ENCODE measurements at regions not wholly inside any gene's neighbourhood (a gene's known extent, or its start where the extent isn't known, plus 50 kb on each side); places are given as distances from the start of the nearest gene placed in this dataset.
A peak's percentile ranks its signal among the peaks of the same experiment; 100 is the strongest.

DNA sequence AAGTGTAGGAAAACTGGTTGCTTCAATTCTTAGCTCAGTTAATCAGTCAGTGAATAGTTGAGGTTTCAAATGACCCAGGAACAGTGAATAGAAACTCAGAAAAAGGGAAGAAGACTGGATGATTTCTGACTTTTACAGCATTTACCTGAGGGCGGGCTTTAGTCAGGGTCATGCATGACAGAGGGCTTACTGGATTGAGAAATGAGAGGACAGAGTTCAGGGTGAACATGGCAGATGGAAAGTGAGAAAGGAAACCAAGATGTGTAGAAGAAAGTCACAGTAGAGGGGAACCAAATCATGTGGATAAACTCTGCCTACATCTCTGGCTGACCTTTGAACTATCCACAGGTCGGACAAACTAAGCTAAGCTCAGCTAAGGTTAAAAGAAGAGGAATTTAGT is 596.0 kb downstream of the SEMA5A start (continued):
- TF ChIP-seq, protein P1, sequence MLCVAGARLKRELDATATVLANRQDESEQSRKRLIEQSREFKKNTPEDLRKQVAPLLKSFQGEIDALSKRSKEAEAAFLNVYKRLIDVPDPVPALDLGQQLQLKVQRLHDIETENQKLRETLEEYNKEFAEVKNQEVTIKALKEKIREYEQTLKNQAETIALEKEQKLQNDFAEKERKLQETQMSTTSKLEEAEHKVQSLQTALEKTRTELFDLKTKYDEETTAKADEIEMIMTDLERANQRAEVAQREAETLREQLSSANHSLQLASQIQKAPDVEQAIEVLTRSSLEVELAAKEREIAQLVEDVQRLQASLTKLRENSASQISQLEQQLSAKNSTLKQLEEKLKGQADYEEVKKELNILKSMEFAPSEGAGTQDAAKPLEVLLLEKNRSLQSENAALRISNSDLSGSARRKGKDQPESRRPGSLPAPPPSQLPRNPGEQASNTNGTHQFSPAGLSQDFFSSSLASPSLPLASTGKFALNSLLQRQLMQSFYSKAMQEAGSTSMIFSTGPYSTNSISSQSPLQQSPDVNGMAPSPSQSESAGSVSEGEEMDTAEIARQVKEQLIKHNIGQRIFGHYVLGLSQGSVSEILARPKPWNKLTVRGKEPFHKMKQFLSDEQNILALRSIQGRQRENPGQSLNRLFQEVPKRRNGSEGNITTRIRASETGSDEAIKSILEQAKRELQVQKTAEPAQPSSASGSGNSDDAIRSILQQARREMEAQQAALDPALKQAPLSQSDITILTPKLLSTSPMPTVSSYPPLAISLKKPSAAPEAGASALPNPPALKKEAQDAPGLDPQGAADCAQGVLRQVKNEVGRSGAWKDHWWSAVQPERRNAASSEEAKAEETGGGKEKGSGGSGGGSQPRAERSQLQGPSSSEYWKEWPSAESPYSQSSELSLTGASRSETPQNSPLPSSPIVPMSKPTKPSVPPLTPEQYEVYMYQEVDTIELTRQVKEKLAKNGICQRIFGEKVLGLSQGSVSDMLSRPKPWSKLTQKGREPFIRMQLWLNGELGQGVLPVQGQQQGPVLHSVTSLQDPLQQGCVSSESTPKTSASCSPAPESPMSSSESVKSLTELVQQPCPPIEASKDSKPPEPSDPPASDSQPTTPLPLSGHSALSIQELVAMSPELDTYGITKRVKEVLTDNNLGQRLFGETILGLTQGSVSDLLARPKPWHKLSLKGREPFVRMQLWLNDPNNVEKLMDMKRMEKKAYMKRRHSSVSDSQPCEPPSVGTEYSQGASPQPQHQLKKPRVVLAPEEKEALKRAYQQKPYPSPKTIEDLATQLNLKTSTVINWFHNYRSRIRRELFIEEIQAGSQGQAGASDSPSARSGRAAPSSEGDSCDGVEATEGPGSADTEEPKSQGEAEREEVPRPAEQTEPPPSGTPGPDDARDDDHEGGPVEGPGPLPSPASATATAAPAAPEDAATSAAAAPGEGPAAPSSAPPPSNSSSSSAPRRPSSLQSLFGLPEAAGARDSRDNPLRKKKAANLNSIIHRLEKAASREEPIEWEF (IDR thresholded peaks at IDR 0.05; ENCODE audit: insufficient replicate concordance, low read depth, low read length), result no peak
- TF ChIP-seq FOXM1 (IDR thresholded peaks at IDR 0.05; ENCODE audit: low read depth, low read length), result no peak
- TF ChIP-seq YBX1 (IDR thresholded peaks at IDR 0.05), result no peak
- no peak for TF ChIP-seq NR2C2 (IDR thresholded peaks at IDR 0.05; ENCODE audit: borderline replicate concordance, control insufficient read depth, insufficient read length, low read depth)
- TF ChIP-seq, protein P2, sequence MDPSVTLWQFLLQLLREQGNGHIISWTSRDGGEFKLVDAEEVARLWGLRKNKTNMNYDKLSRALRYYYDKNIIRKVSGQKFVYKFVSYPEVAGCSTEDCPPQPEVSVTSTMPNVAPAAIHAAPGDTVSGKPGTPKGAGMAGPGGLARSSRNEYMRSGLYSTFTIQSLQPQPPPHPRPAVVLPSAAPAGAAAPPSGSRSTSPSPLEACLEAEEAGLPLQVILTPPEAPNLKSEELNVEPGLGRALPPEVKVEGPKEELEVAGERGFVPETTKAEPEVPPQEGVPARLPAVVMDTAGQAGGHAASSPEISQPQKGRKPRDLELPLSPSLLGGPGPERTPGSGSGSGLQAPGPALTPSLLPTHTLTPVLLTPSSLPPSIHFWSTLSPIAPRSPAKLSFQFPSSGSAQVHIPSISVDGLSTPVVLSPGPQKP (IDR thresholded peaks at IDR 0.05; ENCODE audit: low read depth, low read length), result no peak
- no peak for TF ChIP-seq FOS (IDR thresholded peaks at IDR 0.05; ENCODE audit: borderline replicate concordance, extremely low read depth, insufficient read length)
- TF ChIP-seq HDAC2 (IDR thresholded peaks at IDR 0.05), result no peak
- TF ChIP-seq, protein P3, sequence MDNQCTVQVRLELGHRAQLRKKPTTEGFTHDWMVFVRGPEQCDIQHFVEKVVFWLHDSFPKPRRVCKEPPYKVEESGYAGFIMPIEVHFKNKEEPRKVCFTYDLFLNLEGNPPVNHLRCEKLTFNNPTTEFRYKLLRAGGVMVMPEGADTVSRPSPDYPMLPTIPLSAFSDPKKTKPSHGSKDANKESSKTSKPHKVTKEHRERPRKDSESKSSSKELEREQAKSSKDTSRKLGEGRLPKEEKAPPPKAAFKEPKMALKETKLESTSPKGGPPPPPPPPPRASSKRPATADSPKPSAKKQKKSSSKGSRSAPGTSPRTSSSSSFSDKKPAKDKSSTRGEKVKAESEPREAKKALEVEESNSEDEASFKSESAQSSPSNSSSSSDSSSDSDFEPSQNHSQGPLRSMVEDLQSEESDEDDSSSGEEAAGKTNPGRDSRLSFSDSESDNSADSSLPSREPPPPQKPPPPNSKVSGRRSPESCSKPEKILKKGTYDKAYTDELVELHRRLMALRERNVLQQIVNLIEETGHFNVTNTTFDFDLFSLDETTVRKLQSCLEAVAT (IDR thresholded peaks at IDR 0.05), result no peak
- TF ChIP-seq EGR1 (IDR thresholded peaks at IDR 0.05; ENCODE audit: borderline replicate concordance in 1 of 2, low read depth in 2 of 2, low read length in 2 of 2), result no peak
- TF ChIP-seq, protein P4, sequence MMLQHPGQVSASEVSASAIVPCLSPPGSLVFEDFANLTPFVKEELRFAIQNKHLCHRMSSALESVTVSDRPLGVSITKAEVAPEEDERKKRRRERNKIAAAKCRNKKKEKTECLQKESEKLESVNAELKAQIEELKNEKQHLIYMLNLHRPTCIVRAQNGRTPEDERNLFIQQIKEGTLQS (IDR thresholded peaks at IDR 0.05; ENCODE audit: borderline replicate concordance, extremely low read depth, low read depth, low read length), result no peak
- TF ChIP-seq HDAC6 (IDR thresholded peaks at IDR 0.05; ENCODE audit: unreplicated experiment), result no peak
- TF ChIP-seq RUNX3 (IDR thresholded peaks at IDR 0.05; ENCODE audit: low read length), result 0 out of 2 replicates have a peak, but pooled peaks have one; percentile 19
- no peak for TF ChIP-seq MYC (IDR thresholded peaks at IDR 0.05; ENCODE audit: insufficient read depth, insufficient read length, insufficient replicate concordance, low read length, severe bottlenecking)
- TF ChIP-seq BCL11A (IDR thresholded peaks at IDR 0.05; ENCODE audit: low read depth, low read length), result no peak
- 0 out of 2 replicates have a peak, but pooled peaks have one; percentile 9 for TF ChIP-seq DPF2 (IDR thresholded peaks at IDR 0.05)
- TF ChIP-seq IKZF1 (conservative IDR thresholded peaks at IDR 0.05), result peak; percentile 79; the same call in 1 of the 2 replicates
- TF ChIP-seq, protein P5, sequence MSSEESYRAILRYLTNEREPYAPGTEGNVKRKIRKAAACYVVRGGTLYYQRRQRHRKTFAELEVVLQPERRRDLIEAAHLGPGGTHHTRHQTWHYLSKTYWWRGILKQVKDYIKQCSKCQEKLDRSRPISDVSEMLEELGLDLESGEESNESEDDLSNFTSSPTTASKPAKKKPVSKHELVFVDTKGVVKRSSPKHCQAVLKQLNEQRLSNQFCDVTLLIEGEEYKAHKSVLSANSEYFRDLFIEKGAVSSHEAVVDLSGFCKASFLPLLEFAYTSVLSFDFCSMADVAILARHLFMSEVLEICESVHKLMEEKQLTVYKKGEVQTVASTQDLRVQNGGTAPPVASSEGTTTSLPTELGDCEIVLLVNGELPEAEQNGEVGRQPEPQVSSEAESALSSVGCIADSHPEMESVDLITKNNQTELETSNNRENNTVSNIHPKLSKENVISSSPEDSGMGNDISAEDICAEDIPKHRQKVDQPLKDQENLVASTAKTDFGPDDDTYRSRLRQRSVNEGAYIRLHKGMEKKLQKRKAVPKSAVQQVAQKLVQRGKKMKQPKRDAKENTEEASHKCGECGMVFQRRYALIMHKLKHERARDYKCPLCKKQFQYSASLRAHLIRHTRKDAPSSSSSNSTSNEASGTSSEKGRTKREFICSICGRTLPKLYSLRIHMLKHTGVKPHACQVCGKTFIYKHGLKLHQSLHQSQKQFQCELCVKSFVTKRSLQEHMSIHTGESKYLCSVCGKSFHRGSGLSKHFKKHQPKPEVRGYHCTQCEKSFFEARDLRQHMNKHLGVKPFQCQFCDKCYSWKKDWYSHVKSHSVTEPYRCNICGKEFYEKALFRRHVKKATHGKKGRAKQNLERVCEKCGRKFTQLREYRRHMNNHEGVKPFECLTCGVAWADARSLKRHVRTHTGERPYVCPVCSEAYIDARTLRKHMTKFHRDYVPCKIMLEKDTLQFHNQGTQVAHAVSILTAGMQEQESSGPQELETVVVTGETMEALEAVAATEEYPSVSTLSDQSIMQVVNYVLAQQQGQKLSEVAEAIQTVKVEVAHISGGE (CRISPR knock-in tag; IDR thresholded peaks at IDR 0.05), result no peak
- peak; percentile 38; the same call in 1 of the 2 replicates for TF ChIP-seq RAD51 (IDR thresholded peaks at IDR 0.05)

Data from GM12878 (cell line).